Muscle of back (tissue), 3 donors: ENCODE measurements at regions not wholly inside any gene's neighbourhood (a gene's known extent, or its start where the extent isn't known, plus 50 kb on each side); places are given as distances from the start of the nearest gene placed in this dataset.
"Not testable (repeated sequence)": the region's sequence is repeated elsewhere in the genome, so short reads cannot be mapped to it uniquely, and the experiment has no call there.

Experiments
- DNase-seq, 3 donors: peaks; one replicate each; pipeline versions ENCODE4 v3.0.0 to v3.0.0-alpha.2; 2013

GRCh38 chrX:40950546-40950945 is 134.7 kb upstream of the USP9X start:
- no peak for DNase-seq

- not testable (repeated sequence) for DNase-seq
These were observed 133.8 kb upstream of the USP9X start for GRCh38 chrX:40951407-40951806.

GRCh38 chrX:40952855-40953254 is 132.4 kb upstream of the USP9X start:
- no peak for DNase-seq

GRCh38 chrX:40953369-40953768 is 131.9 kb upstream of the USP9X start:
- no peak for DNase-seq

GRCh38 chrX:40960041-40960440 is 125.2 kb upstream of the USP9X start:
- DNase-seq, result no peak

- no peak for DNase-seq
These were observed 122.3 kb upstream of the USP9X start for GRCh38 chrX:40962793-40963407.

- no peak for DNase-seq
These were observed 121.2 kb upstream of the USP9X start for GRCh38 chrX:40964008-40964407.

- DNase-seq, result no peak
These were observed 120.3 kb upstream of the USP9X start for GRCh38 chrX:40964633-40965586.

- peak in 2 of 3 donors; percentile 10 to 26 for DNase-seq
These were observed 118.9 kb upstream of the USP9X start for GRCh38 chrX:40966213-40966820.

- no peak for DNase-seq
These were observed 117.1 kb upstream of the USP9X start for GRCh38 chrX:40968180-40968579.

GRCh38 chrX:40971736-40972135 is 113.5 kb upstream of the USP9X start:
- no peak for DNase-seq

- DNase-seq, result no peak
These were observed 111.6 kb upstream of the USP9X start for GRCh38 chrX:40973619-40974018.

- no peak for DNase-seq
These were observed 109.3 kb upstream of the USP9X start for GRCh38 chrX:40975951-40976350.

GRCh38 chrX:40976981-40977380 is 108.3 kb upstream of the USP9X start:
- no peak for DNase-seq

- DNase-seq, result no peak
These were observed 100.3 kb upstream of the USP9X start for GRCh38 chrX:40984962-40985361.

- no peak for DNase-seq
These were observed 97.8 kb upstream of the USP9X start for GRCh38 chrX:40987413-40987812.

- no peak for DNase-seq
These were observed 97.1 kb upstream of the USP9X start for GRCh38 chrX:40988100-40988499.

- not testable (repeated sequence) for DNase-seq
These were observed 91.8 kb upstream of the USP9X start for GRCh38 chrX:40993395-40993794.

GRCh38 chrX:40996886-40997530 is 88.2 kb upstream of the USP9X start:
- peak; percentile 58 to 86 (median 62) for DNase-seq

- no peak for DNase-seq
These were observed 87.1 kb upstream of the USP9X start for GRCh38 chrX:40998123-40998522.

GRCh38 chrX:41001327-41001726 is 83.9 kb upstream of the USP9X start:
- no peak for DNase-seq

GRCh38 chrX:41002026-41002425 is 83.2 kb upstream of the USP9X start:
- no peak for DNase-seq
